CD14-positive monocyte (primary cell): ENCODE measurements at regions not wholly inside any gene's neighbourhood (a gene's known extent, or its start where the extent isn't known, plus 50 kb on each side); places are given as distances from the start of the nearest gene placed in this dataset.

ENCODE experiments used
- DNase-seq, 3 donors: peaks; one replicate each; pipeline ENCODE4 v3.0.0-alpha.2; 2011 to 2022
- H2AFZ ChIP-seq: 2 replicates; pipeline ENCODE4 v1.6.0; 2012; ENCODE audit warnings: mild to moderate bottlenecking, low read depth, low read length, inconsistent platforms; ENCODE audit not compliant: insufficient read depth, poor library complexity, severe bottlenecking
- H3K27ac ChIP-seq, 2 donors: 1 replicate in 1 of 2; 2 replicates in 1 of 2; pipeline ENCODE4 v1.5.1; 2012 to 2013; ENCODE audit warnings: low read length in 2 of 2, control low read depth in 1 of 2, inconsistent platforms in 1 of 2, low read depth in 1 of 2, mild to moderate bottlenecking in 1 of 2
- H3K27me3 ChIP-seq, 2 donors: one replicate each; pipeline versions ENCODE4 v1.6.0 to v1.6.1; 2011 to 2013; ENCODE audit warnings: low read length in 2 of 2; ENCODE audit not compliant: control insufficient read depth in 2 of 2, insufficient read depth in 2 of 2
- H3K36me3 ChIP-seq, 2 donors: replicated peaks in 1 of 2; 1 replicate in 1 of 2; 2 replicates in 1 of 2; pipeline versions ENCODE4 v1.5.1 to v1.6.1; 2012 to 2013; ENCODE audit warnings: low read length in 2 of 2, control low read depth in 1 of 2, inconsistent platforms in 1 of 2, mild to moderate bottlenecking in 1 of 2; ENCODE audit not compliant: insufficient read depth in 2 of 2, control insufficient read depth in 1 of 2
- H3K4me1 ChIP-seq, 2 donors: 1 replicate in 1 of 2; 2 replicates in 1 of 2; pipeline versions ENCODE4 v1.5.1 to v1.6.1; 2012 to 2013; ENCODE audit warnings: low read length in 2 of 2, control low read depth in 1 of 2, inconsistent platforms in 1 of 2, mild to moderate bottlenecking in 1 of 2, moderate library complexity in 1 of 2; ENCODE audit not compliant: insufficient read depth in 2 of 2, control insufficient read depth in 1 of 2
- H3K4me2 ChIP-seq: replicated peaks from 2 replicates; pipeline ENCODE3; 2012; ENCODE audit warnings: low read length, moderate library complexity, mild to moderate bottlenecking; ENCODE audit not compliant: poor library complexity, severe bottlenecking; ENCODE audit errors: extremely low read depth
- H3K4me3 ChIP-seq, 3 experiments: fragments of 200-600 bp in 1 of 3; sonication (generic) in 1 of 3; replicated peaks in 1 of 3; 1 replicate in 2 of 3; 2 replicates in 1 of 3; pipeline ENCODE4 v1.5.1; 2011 to 2013; ENCODE audit warnings: low read length in 3 of 3, mild to moderate bottlenecking in 3 of 3, control low read depth in 2 of 3, low read depth in 2 of 3, inconsistent platforms in 1 of 3, moderate library complexity in 1 of 3
- H3K79me2 ChIP-seq: 2 replicates; pipeline ENCODE4 v1.6.0; 2012; ENCODE audit warnings: mild to moderate bottlenecking, control low read depth, inconsistent platforms, low read length, moderate library complexity; ENCODE audit not compliant: insufficient read depth
- H3K9ac ChIP-seq: 2 replicates; pipeline ENCODE4 v1.6.0; 2017; ENCODE audit warnings: low read length, mild to moderate bottlenecking; ENCODE audit not compliant: insufficient read depth, poor library complexity, severe bottlenecking
- H3K9me3 ChIP-seq, 2 donors: replicated peaks in 1 of 2; 1 replicate in 1 of 2; 2 replicates in 1 of 2; pipeline versions ENCODE4 v1.5.1 to v1.6.1; 2012 to 2013; ENCODE audit warnings: low read length in 2 of 2, control low read depth in 1 of 2; ENCODE audit not compliant: control insufficient read depth in 1 of 2, insufficient read depth in 1 of 2
- H4K20me1 ChIP-seq: 2 replicates; pipeline ENCODE4 v1.6.0; 2012; ENCODE audit warnings: mild to moderate bottlenecking, low read length, control low read depth, moderate library complexity; ENCODE audit not compliant: insufficient read depth
- H3K27ac Mint-ChIP-seq, 7 donors: one replicate each; pipeline ENCODE4 v1.8.0; 2020; ENCODE audit warnings: mild to moderate bottlenecking in 7 of 7, mixed read lengths in 7 of 7, moderate library complexity in 6 of 7, inconsistent platforms in 2 of 7
- H3K27me3 Mint-ChIP-seq, 3 donors: one replicate each; pipeline ENCODE4 v1.8.0; 2021 to 2022; ENCODE audit warnings: low read depth in 3 of 3, mild to moderate bottlenecking in 3 of 3, mixed read lengths in 3 of 3, moderate library complexity in 3 of 3, inconsistent platforms in 1 of 3
- H3K36me3 Mint-ChIP-seq, 2 donors: one replicate each; pipeline ENCODE4 v1.8.0; 2020; ENCODE audit warnings: mixed read lengths in 2 of 2, inconsistent platforms in 1 of 2, mild to moderate bottlenecking in 1 of 2
- H3K4me1 Mint-ChIP-seq: one replicate; pipeline ENCODE4 v1.8.0; 2020; ENCODE audit warnings: mild to moderate bottlenecking, mixed read lengths
- H3K4me3 Mint-ChIP-seq, 2 donors: one replicate each; pipeline ENCODE4 v1.8.0; 2020; ENCODE audit warnings: mild to moderate bottlenecking in 2 of 2, mixed read lengths in 2 of 2, moderate library complexity in 1 of 2
- H3K9me3 Mint-ChIP-seq, 7 donors: one replicate each; pipeline ENCODE4 v1.8.0; 2020 to 2022; ENCODE audit warnings: mixed read lengths in 7 of 7, mild to moderate bottlenecking in 6 of 7, moderate library complexity in 6 of 7, inconsistent platforms in 2 of 7
- WGBS: methylation state at CpG from one replicate; pipeline ENCODE4 v1.1.5; 2013; ENCODE audit warnings: missing lambda C conversion rate; ENCODE audit not compliant: insufficient coverage; 5-methylcytosine and 5-hydroxymethylcytosine counted together
- intact Hi-C, 2 donors: fragments of 100-400 bp; cut with micrococcal nuclease; formaldehyde crosslinking; loops; one replicate each; pipeline versions ENCODE4 v1.15.0 to v1.15.1; 2023
- TF ChIP-seq, protein P1 (sequence below): fragments of 200-600 bp; IDR thresholded peaks from one replicate; pipeline ENCODE4 v1.8.0; 2022; ENCODE audit warnings: antibody characterized with exemption, mild to moderate bottlenecking

DNA sequence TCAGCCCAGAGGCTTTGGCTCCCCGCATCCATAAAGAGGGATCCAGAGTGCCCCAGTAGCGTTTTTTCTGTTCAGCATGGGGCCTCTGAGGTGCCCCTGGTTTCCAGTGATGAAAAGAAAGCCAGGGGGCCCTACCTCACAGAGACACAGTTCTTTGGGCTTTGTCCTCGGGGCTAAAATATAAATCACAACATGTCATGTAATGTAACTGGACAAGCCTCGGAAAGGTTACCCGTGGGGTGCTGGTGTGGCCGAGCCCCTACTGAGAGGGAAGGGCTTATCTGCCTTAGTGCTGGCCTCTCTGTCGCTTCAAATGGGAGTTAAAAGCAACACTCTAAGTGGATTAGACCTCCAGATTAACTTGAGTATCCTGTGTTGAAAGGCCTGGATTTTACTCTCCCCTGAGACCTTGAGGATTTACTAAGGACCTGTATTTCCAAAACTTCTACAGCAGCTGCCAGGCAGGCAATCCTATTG is 251.6 kb upstream of the APCDD1 start:
- H3K79me2 ChIP-seq, result no peaks in the 10 kb centered on the region
- peak overlapping the region in 1 of 7 donors; percentile 43 for H3K27ac Mint-ChIP-seq
- TF ChIP-seq, protein P1, sequence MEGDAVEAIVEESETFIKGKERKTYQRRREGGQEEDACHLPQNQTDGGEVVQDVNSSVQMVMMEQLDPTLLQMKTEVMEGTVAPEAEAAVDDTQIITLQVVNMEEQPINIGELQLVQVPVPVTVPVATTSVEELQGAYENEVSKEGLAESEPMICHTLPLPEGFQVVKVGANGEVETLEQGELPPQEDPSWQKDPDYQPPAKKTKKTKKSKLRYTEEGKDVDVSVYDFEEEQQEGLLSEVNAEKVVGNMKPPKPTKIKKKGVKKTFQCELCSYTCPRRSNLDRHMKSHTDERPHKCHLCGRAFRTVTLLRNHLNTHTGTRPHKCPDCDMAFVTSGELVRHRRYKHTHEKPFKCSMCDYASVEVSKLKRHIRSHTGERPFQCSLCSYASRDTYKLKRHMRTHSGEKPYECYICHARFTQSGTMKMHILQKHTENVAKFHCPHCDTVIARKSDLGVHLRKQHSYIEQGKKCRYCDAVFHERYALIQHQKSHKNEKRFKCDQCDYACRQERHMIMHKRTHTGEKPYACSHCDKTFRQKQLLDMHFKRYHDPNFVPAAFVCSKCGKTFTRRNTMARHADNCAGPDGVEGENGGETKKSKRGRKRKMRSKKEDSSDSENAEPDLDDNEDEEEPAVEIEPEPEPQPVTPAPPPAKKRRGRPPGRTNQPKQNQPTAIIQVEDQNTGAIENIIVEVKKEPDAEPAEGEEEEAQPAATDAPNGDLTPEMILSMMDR, result no peak
- H3K4me1 ChIP-seq, result peaks cover 28 to 32% of the 10 kb centered on the region in 2 donors
- H3K4me2 ChIP-seq, result no peak overlapping the region
- H3K27me3 Mint-ChIP-seq, result peaks cover 0 to 4% (median 1%) of the 10 kb centered on the region in 3 donors
- WGBS, result 87% methylated on average over 6 of the region's 7 CpGs
- peaks cover 0 to 14% of the 10 kb centered on the region in 2 donors for H3K36me3 Mint-ChIP-seq
- DNase-seq, result no peak
- H3K9me3 ChIP-seq, result no peaks in the 10 kb centered on the region
- no peaks in the 10 kb centered on the region for H3K27me3 ChIP-seq
- no peak overlapping the region for H2AFZ ChIP-seq
- H3K4me3 ChIP-seq, result no peak overlapping the region
- peaks cover 40% of the 10 kb centered on the region for H3K4me1 Mint-ChIP-seq
- no peak overlapping the region for H3K4me3 Mint-ChIP-seq
- H3K36me3 ChIP-seq, result no peaks in the 10 kb centered on the region
- no peak overlapping the region for H3K27ac ChIP-seq
- H3K9ac ChIP-seq, result no peak overlapping the region
- H3K9me3 Mint-ChIP-seq, result peaks cover 0 to 5% (median 2%) of the 10 kb centered on the region in 7 donors
- intact Hi-C loops, result loop anchor here in 1 of 2 donors (10.0 kb wide), 1 partner anchor 72 kb away; no protein-coding TSS in a partner anchor
- H4K20me1 ChIP-seq, result no peaks in the 10 kb centered on the region

DNA sequence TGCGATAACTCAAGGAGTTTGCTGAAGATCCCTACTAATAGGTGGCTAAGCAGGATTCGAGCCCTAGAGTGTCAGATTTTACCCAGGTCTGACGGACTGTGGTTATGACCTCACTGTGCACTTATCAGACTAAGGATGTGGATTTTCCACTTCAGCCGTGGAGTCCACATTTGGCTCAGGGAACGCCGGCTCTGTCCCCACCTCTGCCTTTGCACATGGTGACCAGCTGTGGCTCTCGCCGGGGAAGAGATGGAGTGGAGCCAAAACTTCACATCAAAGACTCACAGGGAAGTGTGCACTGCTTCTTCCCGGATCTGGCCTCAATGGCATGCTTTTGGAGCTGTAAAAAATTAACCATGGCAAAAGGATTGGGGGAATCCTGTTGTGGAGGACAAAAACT is 249.3 kb upstream of the APCDD1 start:
- Mint-ChIP-seq H3K4me1 (peaks cover 50% of the 10 kb centered on the region), H3K27me3 (peaks cover 0 to 4% (median 1%) of the 10 kb centered on the region in 3 donors), H3K36me3 (peaks cover 0 to 10% of the 10 kb centered on the region in 2 donors), H3K9me3 (peaks cover 0 to 5% (median 2%) of the 10 kb centered on the region in 7 donors), H3K27ac (peak overlapping the region in 3 of 7 donors; percentile 66 to 74 (median 68)), H3K4me3 (no peak overlapping the region)
- H3K9ac ChIP-seq, result no peak overlapping the region
- H3K4me1 ChIP-seq, result peaks cover 35 to 40% of the 10 kb centered on the region in 2 donors
- no peaks in the 10 kb centered on the region for H4K20me1 ChIP-seq
- H3K36me3 ChIP-seq, result no peaks in the 10 kb centered on the region
- no peak overlapping the region for H2AFZ ChIP-seq
- no peak overlapping the region for H3K4me2 ChIP-seq
- no peaks in the 10 kb centered on the region for H3K79me2 ChIP-seq
- H3K27me3 ChIP-seq, result no peaks in the 10 kb centered on the region
- intact Hi-C loops, result loop anchor here in 1 of 2 donors (10.0 kb wide), 1 partner anchor 70 kb away; no protein-coding TSS in a partner anchor
- WGBS, result 100% methylated on average over 4 of the region's 9 CpGs
- H3K27ac ChIP-seq, result no peak overlapping the region
- no peak for DNase-seq
- TF ChIP-seq, protein P1, result no peak
- H3K4me3 ChIP-seq, result no peak overlapping the region
- no peaks in the 10 kb centered on the region for H3K9me3 ChIP-seq
